ENCODE measurements at regions not wholly inside any gene's neighbourhood (a gene's known extent, or its start where the extent isn't known, plus 50 kb on each side); places are given as distances from the start of the nearest gene placed in this dataset.

GRCh38 chr2:75406131-75406581 lies 154.6 kb downstream of the EVA1A start:
- TF ChIP-seq POLR2AphosphoS5 (IDR thresholded peaks at IDR 0.05; ENCODE audit: low read depth, low read length), result no peak
- TF ChIP-seq REST (IDR thresholded peaks at IDR 0.05; ENCODE audit: insufficient read depth in 1 of 2, low read depth in 2 of 2, low read length in 2 of 2), result no peak
- TF ChIP-seq SIN3A (IDR thresholded peaks at IDR 0.05; ENCODE audit: borderline replicate concordance, insufficient read depth, low read length), result no peak
- no peak for TF ChIP-seq FOXP2 (optimal IDR thresholded peaks at IDR 0.05; ENCODE audit: borderline replicate concordance, extremely low read depth, extremely low read length, insufficient read depth)
- TF ChIP-seq TAF1 (IDR thresholded peaks at IDR 0.05; ENCODE audit: borderline replicate concordance, insufficient read depth, low read length), result no peak

GRCh38 chr2:75405000-75405399 lies 155.7 kb downstream of the EVA1A start:
- TF ChIP-seq POLR2AphosphoS5 (IDR thresholded peaks at IDR 0.05; ENCODE audit: low read depth, low read length) (no peak), SIN3A (IDR thresholded peaks at IDR 0.05; ENCODE audit: borderline replicate concordance, insufficient read depth, low read length) (no peak), TAF1 (IDR thresholded peaks at IDR 0.05; ENCODE audit: borderline replicate concordance, insufficient read depth, low read length) (no peak), REST (IDR thresholded peaks at IDR 0.05; ENCODE audit: insufficient read depth in 1 of 2, low read depth in 2 of 2, low read length in 2 of 2) (no peak), FOXP2 (optimal IDR thresholded peaks at IDR 0.05; ENCODE audit: borderline replicate concordance, extremely low read depth, extremely low read length, insufficient read depth) (no peak)

GRCh38 chr2:75403991-75404428 lies 156.7 kb downstream of the EVA1A start:
- TF ChIP-seq FOXP2 (optimal IDR thresholded peaks at IDR 0.05; ENCODE audit: borderline replicate concordance, extremely low read depth, extremely low read length, insufficient read depth) (no peak), POLR2AphosphoS5 (IDR thresholded peaks at IDR 0.05; ENCODE audit: low read depth, low read length) (no peak), REST (IDR thresholded peaks at IDR 0.05; ENCODE audit: insufficient read depth in 1 of 2, low read depth in 2 of 2, low read length in 2 of 2) (no peak), TAF1 (IDR thresholded peaks at IDR 0.05; ENCODE audit: borderline replicate concordance, insufficient read depth, low read length) (no peak), SIN3A (IDR thresholded peaks at IDR 0.05; ENCODE audit: borderline replicate concordance, insufficient read depth, low read length) (no peak)

GRCh38 chr2:75396314-75396713 lies 164.4 kb downstream of the EVA1A start:
- TF ChIP-seq TAF1 (IDR thresholded peaks at IDR 0.05; ENCODE audit: borderline replicate concordance, insufficient read depth, low read length), result no peak
- no peak for TF ChIP-seq POLR2AphosphoS5 (IDR thresholded peaks at IDR 0.05; ENCODE audit: low read depth, low read length)
- no peak for TF ChIP-seq REST (IDR thresholded peaks at IDR 0.05; ENCODE audit: insufficient read depth in 1 of 2, low read depth in 2 of 2, low read length in 2 of 2)
- no peak for TF ChIP-seq SIN3A (IDR thresholded peaks at IDR 0.05; ENCODE audit: borderline replicate concordance, insufficient read depth, low read length)
- no peak for TF ChIP-seq FOXP2 (optimal IDR thresholded peaks at IDR 0.05; ENCODE audit: borderline replicate concordance, extremely low read depth, extremely low read length, insufficient read depth)

GRCh38 chr2:75390169-75390568 lies 170.6 kb downstream of the EVA1A start:
- no peak for TF ChIP-seq SIN3A (IDR thresholded peaks at IDR 0.05; ENCODE audit: borderline replicate concordance, insufficient read depth, low read length)
- no peak for TF ChIP-seq TAF1 (IDR thresholded peaks at IDR 0.05; ENCODE audit: borderline replicate concordance, insufficient read depth, low read length)
- TF ChIP-seq REST (IDR thresholded peaks at IDR 0.05; ENCODE audit: insufficient read depth in 1 of 2, low read depth in 2 of 2, low read length in 2 of 2), result no peak
- TF ChIP-seq POLR2AphosphoS5 (IDR thresholded peaks at IDR 0.05; ENCODE audit: low read depth, low read length), result no peak
- no peak for TF ChIP-seq FOXP2 (optimal IDR thresholded peaks at IDR 0.05; ENCODE audit: borderline replicate concordance, extremely low read depth, extremely low read length, insufficient read depth)

Data from PFSK-1 (cell line).